ENCODE measurements at regions not wholly inside any gene's neighbourhood (a gene's known extent, or its start where the extent isn't known, plus 50 kb on each side); places are given as distances from the start of the nearest gene placed in this dataset.

DNA sequence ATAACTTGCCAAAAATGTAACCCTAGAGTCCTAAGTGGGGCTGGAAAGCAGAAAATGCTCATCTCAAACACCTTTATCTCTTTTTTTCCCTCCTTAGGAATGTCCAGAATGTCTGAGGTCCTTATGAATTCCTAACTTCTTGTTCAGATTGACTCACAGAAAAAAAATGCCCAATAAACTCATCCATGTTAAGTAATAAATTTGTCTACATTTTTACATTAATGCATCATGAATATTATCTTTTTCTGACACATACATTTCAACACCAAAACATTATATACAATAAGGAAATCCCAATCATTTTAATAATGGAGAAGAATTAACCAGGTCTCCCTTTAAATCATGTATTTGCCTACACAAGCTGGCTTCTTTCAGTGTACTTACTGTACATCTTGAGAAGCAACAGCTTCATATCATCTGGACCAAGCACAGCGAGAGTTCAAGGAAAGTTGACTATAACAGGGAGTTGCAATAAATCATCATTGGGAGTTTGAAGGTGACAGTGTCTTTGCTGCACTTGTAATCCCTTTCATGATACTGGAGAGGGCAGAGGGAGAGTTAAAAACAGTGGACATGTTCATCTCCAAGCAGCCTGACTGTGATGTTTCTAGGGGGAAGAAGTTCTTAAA lies 565.2 kb downstream of the LTN1 start:
- no peaks in the 10 kb centered on the region for H3K27me3 ChIP-seq (ENCODE audit: insufficient read depth, low read length, poor library complexity, severe bottlenecking)
- no peak for TF ChIP-seq EZH2phosphoT487 (IDR thresholded peaks at IDR 0.05; ENCODE audit: borderline replicate concordance)
- no peaks in the 10 kb centered on the region for H4K20me1 ChIP-seq (ENCODE audit: insufficient read depth, low read length, poor library complexity, severe bottlenecking)
- no peak overlapping the region for H3K9ac ChIP-seq (ENCODE audit: low read depth, low read length, poor library complexity, severe bottlenecking)
- H3K9me3 ChIP-seq (ENCODE audit: insufficient read depth, low read depth, low read length), result peaks cover 6% of the 10 kb centered on the region; the same call in 1 of the 2 replicates
- no peaks in the 10 kb centered on the region for H3K4me1 ChIP-seq (ENCODE audit: insufficient read depth, low read length, poor library complexity, severe bottlenecking)
- H3K4me2 ChIP-seq (ENCODE audit: low read depth, low read length, poor library complexity, severe bottlenecking), result no peak overlapping the region
- H3K9me2 ChIP-seq (replicated peaks; ENCODE audit: low read depth, low read length), result no peaks in the 10 kb centered on the region
- no peak overlapping the region for H3K4me3 ChIP-seq (ENCODE audit: low read length, poor library complexity, severe bottlenecking)
- H2AFZ ChIP-seq (ENCODE audit: low read length), result no peak overlapping the region
- no peaks in the 10 kb centered on the region for H3K36me3 ChIP-seq (ENCODE audit: insufficient read depth, low read length)
- no peaks in the 10 kb centered on the region for H3K79me2 ChIP-seq (ENCODE audit: insufficient read depth, low read length)
- no peaks in the 10 kb centered on the region for H3F3A ChIP-seq (ENCODE audit: low read depth)

DNA sequence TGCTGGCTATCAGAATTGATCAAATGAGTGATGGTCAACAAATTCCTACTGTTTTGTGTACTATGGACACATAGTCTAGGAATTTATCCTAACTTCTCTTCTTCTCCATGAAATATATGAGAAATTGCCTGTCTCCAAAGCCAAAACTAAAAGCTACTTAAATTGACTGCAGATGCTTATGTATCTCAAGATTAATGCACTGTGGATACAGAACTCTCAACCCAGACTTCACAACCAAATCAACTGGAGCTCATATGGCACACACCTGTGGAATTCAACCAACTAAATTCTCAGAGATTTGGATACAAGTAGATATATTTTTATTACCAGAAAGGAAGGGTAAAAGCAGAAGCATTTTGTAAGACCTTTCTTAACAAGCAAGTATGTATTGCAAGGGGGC lies 566.1 kb downstream of the LTN1 start:
- Histone ChIP-seq H3K4me2 (ENCODE audit: low read depth, low read length, poor library complexity, severe bottlenecking) (no peak overlapping the region), H3K79me2 (ENCODE audit: insufficient read depth, low read length) (no peaks in the 10 kb centered on the region), H3K9me2 (replicated peaks; ENCODE audit: low read depth, low read length) (no peaks in the 10 kb centered on the region), H3F3A (ENCODE audit: low read depth) (no peaks in the 10 kb centered on the region), H3K9ac (ENCODE audit: low read depth, low read length, poor library complexity, severe bottlenecking) (no peak overlapping the region), H3K9me3 (ENCODE audit: insufficient read depth, low read depth, low read length) (peaks cover 6% of the 10 kb centered on the region; the same call in 1 of the 2 replicates), H3K4me3 (ENCODE audit: low read length, poor library complexity, severe bottlenecking) (no peak overlapping the region), H2AFZ (ENCODE audit: low read length) (no peak overlapping the region), H3K27me3 (ENCODE audit: insufficient read depth, low read length, poor library complexity, severe bottlenecking) (no peaks in the 10 kb centered on the region), H3K36me3 (ENCODE audit: insufficient read depth, low read length) (no peaks in the 10 kb centered on the region), H3K4me1 (ENCODE audit: insufficient read depth, low read length, poor library complexity, severe bottlenecking) (no peaks in the 10 kb centered on the region), H4K20me1 (ENCODE audit: insufficient read depth, low read length, poor library complexity, severe bottlenecking) (no peaks in the 10 kb centered on the region)
- TF ChIP-seq, protein P1, sequence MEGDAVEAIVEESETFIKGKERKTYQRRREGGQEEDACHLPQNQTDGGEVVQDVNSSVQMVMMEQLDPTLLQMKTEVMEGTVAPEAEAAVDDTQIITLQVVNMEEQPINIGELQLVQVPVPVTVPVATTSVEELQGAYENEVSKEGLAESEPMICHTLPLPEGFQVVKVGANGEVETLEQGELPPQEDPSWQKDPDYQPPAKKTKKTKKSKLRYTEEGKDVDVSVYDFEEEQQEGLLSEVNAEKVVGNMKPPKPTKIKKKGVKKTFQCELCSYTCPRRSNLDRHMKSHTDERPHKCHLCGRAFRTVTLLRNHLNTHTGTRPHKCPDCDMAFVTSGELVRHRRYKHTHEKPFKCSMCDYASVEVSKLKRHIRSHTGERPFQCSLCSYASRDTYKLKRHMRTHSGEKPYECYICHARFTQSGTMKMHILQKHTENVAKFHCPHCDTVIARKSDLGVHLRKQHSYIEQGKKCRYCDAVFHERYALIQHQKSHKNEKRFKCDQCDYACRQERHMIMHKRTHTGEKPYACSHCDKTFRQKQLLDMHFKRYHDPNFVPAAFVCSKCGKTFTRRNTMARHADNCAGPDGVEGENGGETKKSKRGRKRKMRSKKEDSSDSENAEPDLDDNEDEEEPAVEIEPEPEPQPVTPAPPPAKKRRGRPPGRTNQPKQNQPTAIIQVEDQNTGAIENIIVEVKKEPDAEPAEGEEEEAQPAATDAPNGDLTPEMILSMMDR (conservative IDR thresholded peaks at IDR 0.05; ENCODE audit: low read length), result no peak
- no peak for TF ChIP-seq EZH2phosphoT487 (IDR thresholded peaks at IDR 0.05; ENCODE audit: borderline replicate concordance)

DNA sequence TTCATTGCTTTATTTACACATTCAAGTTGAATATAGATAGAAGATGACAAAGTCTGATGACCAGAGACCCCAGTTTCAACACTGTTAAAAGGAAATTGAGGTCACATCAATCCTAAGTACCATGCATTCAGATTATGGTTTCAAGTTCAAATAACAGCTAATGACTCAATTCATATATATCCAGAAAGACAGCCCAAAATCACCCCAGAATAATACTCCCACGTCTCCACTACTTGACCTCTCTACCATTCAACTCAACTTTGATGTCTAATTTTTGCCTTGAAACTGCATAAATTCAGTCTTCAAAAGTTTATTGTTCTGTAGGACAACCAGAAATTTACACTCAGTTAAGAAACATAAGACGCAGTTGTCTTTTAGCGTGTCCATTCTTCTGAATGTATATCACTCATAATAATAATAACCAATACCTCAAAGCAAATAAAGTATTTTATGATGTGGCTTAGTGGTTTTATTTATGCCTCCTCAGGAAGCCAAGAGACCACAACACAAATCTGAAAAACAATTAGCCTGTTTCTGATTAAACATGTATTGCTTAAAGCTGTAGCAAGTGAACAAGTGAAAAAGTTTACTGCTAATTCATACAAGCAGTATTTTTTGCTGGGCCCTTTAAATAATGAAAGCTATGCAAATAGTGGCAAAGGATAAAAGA lies 569.0 kb downstream of the LTN1 start:
- TF ChIP-seq EZH2phosphoT487 (IDR thresholded peaks at IDR 0.05; ENCODE audit: borderline replicate concordance), result no peak
- TF ChIP-seq, protein P1 (conservative IDR thresholded peaks at IDR 0.05; ENCODE audit: low read length), result no peak
- Histone ChIP-seq H3F3A (ENCODE audit: low read depth) (no peaks in the 10 kb centered on the region), H3K27me3 (ENCODE audit: insufficient read depth, low read length, poor library complexity, severe bottlenecking) (no peaks in the 10 kb centered on the region)

More for the DNA sequence above, 569.0 kb downstream of the LTN1 start:
- Histone ChIP-seq H3K9me2 (replicated peaks; ENCODE audit: low read depth, low read length) (no peaks in the 10 kb centered on the region), H3K4me1 (ENCODE audit: insufficient read depth, low read length, poor library complexity, severe bottlenecking) (no peaks in the 10 kb centered on the region), H2AFZ (ENCODE audit: low read length) (no peak overlapping the region), H3K9me3 (ENCODE audit: insufficient read depth, low read depth, low read length) (no peaks in the 10 kb centered on the region), H3K79me2 (ENCODE audit: insufficient read depth, low read length) (no peaks in the 10 kb centered on the region), H3K36me3 (ENCODE audit: insufficient read depth, low read length) (no peaks in the 10 kb centered on the region), H3K4me3 (ENCODE audit: low read length, poor library complexity, severe bottlenecking) (no peak overlapping the region), H3K9ac (ENCODE audit: low read depth, low read length, poor library complexity, severe bottlenecking) (no peak overlapping the region), H3K4me2 (ENCODE audit: low read depth, low read length, poor library complexity, severe bottlenecking) (no peak overlapping the region), H4K20me1 (ENCODE audit: insufficient read depth, low read length, poor library complexity, severe bottlenecking) (no peaks in the 10 kb centered on the region)

Data from Loucy (cell line).